ENCODE measurements at regions not wholly inside any gene's neighbourhood (a gene's known extent, or its start where the extent isn't known, plus 50 kb on each side); places are given as distances from the start of the nearest gene placed in this dataset.

- TF ChIP-seq CTCF (IDR thresholded peaks at IDR 0.05): no peak
- Mint-ChIP-seq H3K4me1 (ENCODE audit: low read depth) (no peaks in the 10 kb centered on the region), H3K4me3 (ENCODE audit: unreplicated experiment) (no peak overlapping the region), H3K36me3 (ENCODE audit: low read depth) (no peaks in the 10 kb centered on the region), H3K27me3 (ENCODE audit: low read depth) (peaks cover 26% of the 10 kb centered on the region), H3K9me3 (ENCODE audit: low read depth) (no peaks in the 10 kb centered on the region), H3K27ac (ENCODE audit: unreplicated experiment) (no peak overlapping the region)
- DNase-seq (ENCODE audit: low spot score): no peak
Measured at GRCh38 chr4:169861593-169861992, 103.8 kb upstream of the HPF1 start.

- H3K36me3 Mint-ChIP-seq (ENCODE audit: low read depth): no peaks in the 10 kb centered on the region
- H3K27ac Mint-ChIP-seq (ENCODE audit: unreplicated experiment): no peak overlapping the region
- no peak for TF ChIP-seq CTCF (IDR thresholded peaks at IDR 0.05)
- H3K4me3 Mint-ChIP-seq (ENCODE audit: unreplicated experiment): no peak overlapping the region
- no peak for DNase-seq (ENCODE audit: low spot score)
- peaks cover 37% of the 10 kb centered on the region for H3K27me3 Mint-ChIP-seq (ENCODE audit: low read depth)
- H3K9me3 Mint-ChIP-seq (ENCODE audit: low read depth): no peaks in the 10 kb centered on the region
- no peaks in the 10 kb centered on the region for H3K4me1 Mint-ChIP-seq (ENCODE audit: low read depth)
Measured at GRCh38 chr4:169859366-169860216, 101.8 kb upstream of the HPF1 start.

- DNase-seq (ENCODE audit: low spot score): no peak
- no peak overlapping the region for H3K4me3 Mint-ChIP-seq (ENCODE audit: unreplicated experiment)
Measured at GRCh38 chr4:169854090-169854489, 96.3 kb upstream of the HPF1 start.

GRCh38 chr4:169852481-169852880, 94.7 kb upstream of the HPF1 start:
- Mint-ChIP-seq H3K4me1 (ENCODE audit: low read depth) (no peaks in the 10 kb centered on the region), H3K27ac (ENCODE audit: unreplicated experiment) (no peak overlapping the region), H3K36me3 (ENCODE audit: low read depth) (no peaks in the 10 kb centered on the region), H3K4me3 (ENCODE audit: unreplicated experiment) (no peak overlapping the region), H3K9me3 (ENCODE audit: low read depth) (peaks cover 3% of the 10 kb centered on the region), H3K27me3 (ENCODE audit: low read depth) (peaks cover 38% of the 10 kb centered on the region)
- no peak for DNase-seq (ENCODE audit: low spot score)
- no peak for TF ChIP-seq CTCF (IDR thresholded peaks at IDR 0.05)

More at GRCh38 chr4:169854090-169854489, 96.3 kb upstream of the HPF1 start:
- Mint-ChIP-seq H3K4me1 (ENCODE audit: low read depth) (no peaks in the 10 kb centered on the region), H3K27me3 (ENCODE audit: low read depth) (peaks cover 30% of the 10 kb centered on the region), H3K9me3 (ENCODE audit: low read depth) (peaks cover 3% of the 10 kb centered on the region), H3K27ac (ENCODE audit: unreplicated experiment) (no peak overlapping the region), H3K36me3 (ENCODE audit: low read depth) (no peaks in the 10 kb centered on the region)
- TF ChIP-seq CTCF (IDR thresholded peaks at IDR 0.05): no peak

- no peak overlapping the region for H3K27ac Mint-ChIP-seq (ENCODE audit: unreplicated experiment)
- no peak for TF ChIP-seq CTCF (IDR thresholded peaks at IDR 0.05)
- DNase-seq (ENCODE audit: low spot score): no peak
- H3K4me3 Mint-ChIP-seq (ENCODE audit: unreplicated experiment): no peak overlapping the region
- H3K36me3 Mint-ChIP-seq (ENCODE audit: low read depth): no peaks in the 10 kb centered on the region
- peaks cover 37% of the 10 kb centered on the region for H3K27me3 Mint-ChIP-seq (ENCODE audit: low read depth)
- H3K9me3 Mint-ChIP-seq (ENCODE audit: low read depth): peaks cover 3% of the 10 kb centered on the region
- no peaks in the 10 kb centered on the region for H3K4me1 Mint-ChIP-seq (ENCODE audit: low read depth)
Measured at GRCh38 chr4:169851750-169852149, 94.0 kb upstream of the HPF1 start.
